ENCODE measurements at regions not wholly inside any gene's neighbourhood (a gene's known extent, or its start where the extent isn't known, plus 50 kb on each side); places are given as distances from the start of the nearest gene placed in this dataset.

DNA sequence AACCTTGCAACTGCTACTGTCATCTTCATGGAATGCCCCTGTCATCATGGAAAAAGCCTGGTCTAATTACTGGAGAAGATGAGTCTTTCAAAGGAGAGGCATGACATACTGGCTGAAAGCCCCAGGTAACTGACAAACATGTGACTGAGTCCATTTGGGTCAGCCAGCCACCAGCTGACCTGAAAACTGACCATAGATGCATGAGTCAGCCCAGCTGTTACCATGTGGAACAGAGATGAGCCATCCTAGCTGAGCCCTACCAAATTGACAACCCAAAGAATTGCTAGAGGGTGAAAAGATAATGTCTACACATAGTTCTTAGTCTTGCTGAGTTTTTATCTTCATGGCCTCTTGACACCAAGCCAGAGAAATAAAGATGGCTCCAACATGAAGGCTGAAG is 311.8 kb downstream of the UTP18 start:
- Histone ChIP-seq H3K4me3 (ENCODE audit: low read length) (no peak overlapping the region), H3K27me3 (ENCODE audit: low read depth, low read length) (peaks cover 6% of the 10 kb centered on the region), H2AFZ (ENCODE audit: low read depth, low read length) (no peak overlapping the region), H3K9ac (ENCODE audit: low read length) (no peak overlapping the region), H3K9me3 (ENCODE audit: insufficient read depth, low read length) (no peaks in the 10 kb centered on the region), H3K4me1 (ENCODE audit: low read length) (no peaks in the 10 kb centered on the region), H3K79me2 (ENCODE audit: low read length) (no peaks in the 10 kb centered on the region), H3K36me3 (replicated peaks; ENCODE audit: low read depth, low read length) (no peaks in the 10 kb centered on the region), H3K27ac (ENCODE audit: low read length) (no peak overlapping the region), H4K20me1 (ENCODE audit: insufficient read depth, low read length) (no peaks in the 10 kb centered on the region), H3K4me2 (ENCODE audit: low read length) (no peak overlapping the region)
- TF ChIP-seq, protein P1, sequence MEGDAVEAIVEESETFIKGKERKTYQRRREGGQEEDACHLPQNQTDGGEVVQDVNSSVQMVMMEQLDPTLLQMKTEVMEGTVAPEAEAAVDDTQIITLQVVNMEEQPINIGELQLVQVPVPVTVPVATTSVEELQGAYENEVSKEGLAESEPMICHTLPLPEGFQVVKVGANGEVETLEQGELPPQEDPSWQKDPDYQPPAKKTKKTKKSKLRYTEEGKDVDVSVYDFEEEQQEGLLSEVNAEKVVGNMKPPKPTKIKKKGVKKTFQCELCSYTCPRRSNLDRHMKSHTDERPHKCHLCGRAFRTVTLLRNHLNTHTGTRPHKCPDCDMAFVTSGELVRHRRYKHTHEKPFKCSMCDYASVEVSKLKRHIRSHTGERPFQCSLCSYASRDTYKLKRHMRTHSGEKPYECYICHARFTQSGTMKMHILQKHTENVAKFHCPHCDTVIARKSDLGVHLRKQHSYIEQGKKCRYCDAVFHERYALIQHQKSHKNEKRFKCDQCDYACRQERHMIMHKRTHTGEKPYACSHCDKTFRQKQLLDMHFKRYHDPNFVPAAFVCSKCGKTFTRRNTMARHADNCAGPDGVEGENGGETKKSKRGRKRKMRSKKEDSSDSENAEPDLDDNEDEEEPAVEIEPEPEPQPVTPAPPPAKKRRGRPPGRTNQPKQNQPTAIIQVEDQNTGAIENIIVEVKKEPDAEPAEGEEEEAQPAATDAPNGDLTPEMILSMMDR (IDR thresholded peaks at IDR 0.05; ENCODE audit: low read depth, low read length) = no peak
- TF ChIP-seq EZH2phosphoT487 (IDR thresholded peaks at IDR 0.05; ENCODE audit: low read depth) = no peak
